NOMO-1 treated with dmso at 0.1 percent for 144 hours (cell line): ENCODE measurements at regions not wholly inside any gene's neighbourhood (a gene's known extent, or its start where the extent isn't known, plus 50 kb on each side); places are given as distances from the start of the nearest gene placed in this dataset.

Source experiments
- DNase-seq: peaks from one replicate; lab custom pipeline; 2025; ENCODE audit not compliant: unreplicated experiment; lab: John Stamatoyannopoulos, UW

DNA sequence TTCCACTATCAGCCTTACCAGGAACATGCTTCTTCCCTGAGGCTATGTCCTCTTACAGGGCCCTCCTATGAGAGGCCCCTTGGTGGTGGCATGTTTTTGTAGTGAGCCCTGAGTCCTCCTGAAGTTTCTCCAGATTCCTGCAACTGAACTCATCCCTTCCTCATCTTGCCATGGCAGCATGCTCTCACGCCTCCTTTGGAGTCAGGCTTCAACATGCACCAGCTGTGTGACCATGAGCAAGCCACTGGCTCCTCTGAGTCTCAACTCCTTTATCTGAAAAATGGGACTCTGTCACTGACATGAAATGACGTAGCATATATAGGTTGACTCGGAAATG is 216.3 kb upstream of the TLE3 start:
- no peak for DNase-seq

DNA sequence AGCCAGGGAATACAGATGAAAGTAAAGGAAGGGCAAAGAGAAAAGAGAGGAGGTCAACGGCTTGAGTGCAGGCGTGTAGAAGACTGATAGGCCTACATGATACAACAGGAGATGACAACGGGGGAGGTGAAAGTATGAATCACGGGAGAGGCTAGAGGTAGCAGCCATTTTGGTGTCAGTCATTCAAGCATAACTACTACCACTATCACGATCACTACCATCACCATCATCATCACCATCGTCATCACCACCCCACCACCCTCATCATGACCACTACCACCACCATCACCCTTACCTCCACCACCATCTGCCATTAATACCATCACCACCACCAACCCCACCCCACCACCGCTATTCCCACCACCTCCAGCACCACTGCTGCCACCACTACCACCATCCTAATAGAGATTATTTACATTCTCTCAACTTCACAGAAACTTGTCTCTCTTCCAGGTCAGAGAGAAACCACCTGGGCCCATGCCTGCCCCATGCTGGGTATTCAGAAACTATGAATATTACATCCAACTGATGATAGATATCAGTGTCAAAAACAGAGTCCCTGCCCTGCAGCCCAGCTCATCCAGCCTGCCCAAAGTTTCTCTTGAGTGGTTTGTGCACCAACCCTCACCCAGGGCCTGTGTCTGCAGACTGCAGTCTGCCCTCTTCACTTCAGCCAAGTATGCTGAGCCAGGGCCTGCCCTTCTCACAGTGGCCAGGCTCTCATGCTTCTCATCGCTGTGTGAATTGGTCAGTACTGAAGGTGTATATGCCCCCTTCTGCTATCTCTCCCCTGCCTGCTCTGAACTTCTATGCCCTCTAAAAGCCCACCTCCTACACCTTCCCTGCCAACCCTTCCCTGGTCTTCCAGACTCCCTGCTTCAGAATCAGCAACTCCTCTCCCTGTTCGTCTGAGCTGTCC is 215.6 kb upstream of the TLE3 start:
- no peak for DNase-seq

DNA sequence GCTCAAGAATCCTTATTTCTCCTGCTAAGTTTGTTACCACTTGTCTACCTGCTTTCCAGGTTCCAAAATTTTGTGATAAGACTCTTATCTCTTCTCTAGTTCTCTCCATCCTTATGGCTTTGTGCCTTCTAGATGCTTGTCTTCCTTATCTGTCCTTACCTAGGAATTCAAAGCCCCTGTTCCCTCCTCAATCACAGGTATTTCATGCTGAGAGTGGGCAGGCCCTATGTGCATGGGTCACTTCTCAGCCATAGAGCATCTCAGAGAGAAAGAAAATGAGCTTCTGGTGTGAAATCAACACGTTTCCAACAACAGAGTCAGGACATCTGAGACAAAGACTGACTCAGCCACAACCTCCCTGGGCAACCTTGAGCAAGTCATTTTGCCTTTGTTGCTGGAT is 214.1 kb upstream of the TLE3 start:
- DNase-seq = no peak

DNA sequence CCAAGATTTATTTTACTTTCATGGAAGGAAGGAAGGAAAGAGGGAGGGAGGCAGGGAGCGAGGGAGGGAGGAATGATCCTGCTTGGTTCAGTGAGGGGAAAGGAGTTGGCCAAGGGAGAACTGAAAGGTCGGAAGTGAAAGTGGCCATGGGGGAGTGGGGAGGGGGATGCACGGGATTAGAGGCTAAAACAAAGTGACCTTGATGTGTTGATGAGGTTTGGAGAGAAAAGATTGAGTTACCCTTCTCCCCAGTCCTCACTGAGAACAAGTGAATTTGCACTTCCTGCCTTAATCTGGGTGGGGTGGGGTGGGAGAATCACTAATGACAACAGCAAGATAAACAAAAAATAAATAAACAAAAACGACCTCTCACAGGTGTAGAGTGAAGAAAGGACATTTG is 212.0 kb upstream of the TLE3 start:
- DNase-seq = no peak

DNA sequence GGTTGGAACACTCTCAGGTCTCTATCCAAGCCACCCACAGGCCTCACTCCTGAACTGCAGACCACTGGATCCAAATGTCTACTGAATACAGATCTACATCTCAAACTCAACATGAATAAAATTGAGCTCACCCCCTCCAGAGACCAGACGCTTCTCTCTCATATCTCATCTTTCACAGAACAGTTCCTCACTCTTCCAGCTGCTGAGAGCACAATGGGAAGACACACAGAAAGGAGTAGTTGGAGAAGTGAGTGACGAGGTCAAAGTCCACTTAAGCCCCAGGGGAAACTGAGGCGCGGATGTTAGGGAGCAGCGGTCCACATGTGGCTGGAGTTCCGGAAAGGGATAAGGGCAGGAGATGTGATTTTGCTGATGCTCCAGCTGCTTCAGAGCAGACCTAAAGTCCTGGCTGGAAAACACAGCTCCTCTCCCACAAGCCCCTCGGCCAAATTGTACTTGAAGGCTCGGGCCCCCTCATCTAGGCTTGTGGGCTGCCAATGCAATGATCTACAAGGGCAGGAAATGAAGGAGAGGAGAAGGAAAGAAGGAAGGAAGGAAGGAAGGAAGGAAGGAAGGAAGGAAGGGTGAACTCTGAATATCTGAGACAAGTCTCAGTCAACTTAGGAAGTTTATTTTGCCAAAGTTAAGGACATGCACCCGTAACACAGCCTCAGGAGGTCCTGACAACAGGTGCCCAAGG is 211.2 kb upstream of the TLE3 start:
- no peak for DNase-seq

GRCh38 chr15:70308011-70308734 is 210.5 kb upstream of the TLE3 start:
- peak; percentile 39 for DNase-seq

- DNase-seq = no peak
These were observed 208.9 kb upstream of the TLE3 start for GRCh38 chr15:70306582-70306981.

DNA sequence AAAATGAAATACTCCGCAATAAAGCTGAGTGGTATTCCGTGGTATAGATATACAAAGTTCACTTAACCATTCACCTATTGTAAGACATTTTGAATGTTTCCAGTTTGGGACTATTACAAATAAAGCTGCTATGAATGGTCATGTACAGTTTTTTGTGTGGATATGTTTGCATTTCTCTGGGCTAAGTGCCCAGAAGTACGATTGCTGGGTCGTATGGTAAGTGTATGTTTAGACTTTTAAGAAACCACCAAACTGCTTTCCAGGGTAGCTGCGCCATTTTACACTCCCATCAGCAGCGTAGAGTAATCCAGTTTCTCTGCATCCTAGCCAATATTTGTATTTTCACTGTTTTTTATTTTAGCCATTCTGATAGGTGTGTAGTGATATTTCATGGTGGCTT is 208.4 kb upstream of the TLE3 start:
- no peak for DNase-seq

DNA sequence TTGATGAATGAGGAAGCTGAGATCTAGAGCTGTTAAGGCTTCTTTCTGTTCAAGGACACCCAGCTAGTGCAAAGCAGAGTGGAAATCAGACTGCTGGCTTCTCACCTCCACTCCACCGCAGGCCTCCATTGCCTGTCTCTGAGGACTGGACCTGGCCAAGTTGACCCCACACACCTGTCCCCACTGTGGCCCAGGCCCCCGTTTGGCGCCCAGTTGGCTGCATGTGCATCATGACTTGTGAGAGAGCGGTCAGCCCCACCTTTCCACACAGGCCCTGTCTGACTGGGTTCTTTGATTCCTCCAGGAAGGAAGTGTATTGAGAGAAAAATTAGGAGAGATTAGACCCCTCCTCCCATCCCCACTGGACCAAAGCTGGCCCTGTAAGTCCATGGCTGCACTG is 206.3 kb upstream of the TLE3 start:
- no peak for DNase-seq

DNA sequence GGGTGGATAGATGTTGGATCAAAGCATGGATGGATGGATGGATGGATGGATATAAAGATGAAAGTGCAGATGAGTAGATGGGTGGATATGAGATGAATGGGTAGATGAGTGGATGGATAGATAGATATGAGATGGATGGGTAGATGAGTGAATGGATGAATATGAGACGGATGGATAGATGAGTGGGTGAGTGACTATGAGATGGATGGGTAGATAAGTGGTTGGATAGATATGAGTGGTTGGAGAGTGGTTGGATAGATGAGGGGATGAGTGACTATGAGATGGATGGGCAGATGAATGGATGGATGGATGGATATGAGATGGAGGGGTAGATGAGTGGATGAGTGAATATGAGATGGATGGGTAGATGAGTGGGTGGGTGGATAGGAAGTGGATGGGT is 204.6 kb upstream of the TLE3 start:
- DNase-seq = no peak

DNA sequence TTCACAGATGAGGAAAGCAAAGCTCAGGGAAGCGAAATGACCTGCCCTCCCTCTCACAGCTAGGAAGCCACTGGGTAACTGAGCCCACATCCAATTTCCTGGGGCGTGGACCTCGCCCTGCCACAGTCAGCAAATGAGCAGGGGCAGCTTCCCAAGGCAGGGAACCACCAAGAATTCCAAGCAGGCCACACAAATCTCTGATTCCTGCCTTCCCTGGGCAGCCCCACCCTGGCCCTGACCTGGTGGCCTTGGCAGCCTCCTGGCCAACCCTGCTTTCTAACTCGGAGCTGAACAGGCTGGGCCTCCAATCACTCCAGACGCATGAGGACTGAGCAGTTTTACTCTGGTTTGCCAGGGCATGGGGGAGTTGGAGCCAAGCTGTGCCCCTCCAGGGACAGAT is 203.7 kb upstream of the TLE3 start:
- no peak for DNase-seq

DNA sequence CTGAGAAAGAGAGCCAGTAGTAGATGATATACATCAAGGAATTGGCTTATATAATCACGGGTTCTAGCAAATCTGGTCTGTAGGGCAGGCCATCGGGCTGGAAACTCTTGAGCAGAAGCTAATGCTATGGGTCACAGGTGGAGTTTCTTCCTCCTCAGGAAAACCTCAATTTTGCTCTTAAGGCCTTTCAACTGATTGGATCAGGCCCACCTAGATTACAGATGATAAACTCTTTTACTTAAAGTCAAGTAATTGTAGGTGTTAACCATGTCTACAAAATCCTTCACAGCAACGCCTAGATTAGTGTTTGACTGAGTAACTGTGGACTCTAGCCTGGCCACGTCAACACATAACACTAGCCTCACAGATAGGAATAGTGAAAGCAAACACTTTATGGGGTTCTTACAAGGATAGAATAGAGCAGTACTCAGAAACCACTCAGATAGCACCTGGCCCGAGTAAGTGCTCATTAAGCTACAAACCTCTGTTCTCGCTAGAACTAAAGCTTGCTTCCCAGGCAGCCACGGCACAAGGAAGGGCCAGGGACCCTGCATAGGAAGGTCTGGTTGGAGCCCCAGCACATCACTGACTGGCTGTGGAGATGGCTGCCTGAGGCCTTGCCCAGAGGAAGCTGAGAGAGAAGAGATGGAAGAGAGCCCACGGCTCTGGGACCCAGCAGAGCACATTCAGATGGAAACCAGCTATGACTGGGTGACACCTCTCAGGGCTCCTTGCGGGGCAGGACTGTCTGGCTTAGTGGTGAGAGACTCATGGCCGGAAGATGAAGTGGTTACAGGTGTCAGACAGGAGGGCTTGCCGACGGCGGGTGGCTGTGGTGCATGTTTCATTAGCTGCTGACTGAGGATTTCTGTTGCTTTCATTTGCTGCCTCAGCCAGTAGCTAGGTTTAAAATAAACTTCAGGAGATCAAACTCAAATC is 202.5 kb upstream of the TLE3 start:
- no peak for DNase-seq

DNA sequence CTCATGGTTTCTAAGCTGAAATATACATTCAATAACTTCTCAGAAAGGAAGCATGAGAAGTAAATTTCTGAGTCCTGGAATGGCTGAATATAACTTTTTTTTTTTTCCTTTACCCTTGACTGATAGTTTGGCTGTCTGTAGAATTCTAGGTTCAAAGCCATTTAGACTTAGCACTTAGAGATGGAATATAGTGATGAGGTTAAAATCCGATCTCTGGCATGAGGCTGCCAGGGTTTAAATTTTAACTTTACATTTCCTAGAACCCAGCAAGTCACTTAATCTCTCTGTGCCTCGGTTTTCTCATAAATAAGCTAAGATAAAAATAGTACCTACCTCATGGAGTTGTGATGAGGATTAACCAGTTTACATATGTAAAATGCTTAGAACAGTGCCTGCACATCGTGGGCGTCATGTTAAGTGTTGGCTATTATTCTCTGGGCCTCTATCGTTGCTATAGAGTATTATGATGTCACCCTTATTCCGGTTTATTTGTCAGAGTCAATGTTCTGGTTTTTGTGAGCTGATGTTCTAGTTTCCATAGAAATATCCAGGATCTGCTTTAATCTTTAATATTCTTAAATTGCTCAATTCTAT is 199.8 kb upstream of the TLE3 start:
- DNase-seq = no peak

DNA sequence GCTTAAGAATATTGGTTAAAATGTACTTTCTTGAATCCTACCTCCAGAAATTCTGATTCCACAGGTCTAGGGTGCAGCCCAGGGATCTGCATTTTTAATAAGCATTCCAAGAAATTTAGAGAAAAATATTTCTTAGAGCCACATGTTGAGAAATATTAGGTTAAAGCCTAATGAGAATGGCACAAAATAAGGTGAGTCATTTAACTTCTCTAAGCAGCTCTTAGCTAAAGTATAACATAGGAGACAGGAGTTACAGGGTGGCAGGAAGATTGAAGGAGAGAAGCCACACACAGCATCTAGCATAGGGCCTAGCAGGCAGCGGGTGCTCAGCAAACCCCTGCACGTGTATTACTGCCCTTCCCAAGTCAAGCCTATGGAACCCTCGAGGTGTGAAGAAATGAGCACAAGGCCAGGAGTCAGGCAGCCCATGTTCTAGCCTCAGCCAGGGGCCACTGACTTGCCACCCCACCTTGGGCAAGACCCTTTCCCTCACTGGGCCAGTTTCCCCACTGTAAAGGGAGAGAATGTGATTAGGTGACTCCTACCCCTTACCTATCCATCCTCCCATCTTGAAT is 197.1 kb upstream of the TLE3 start:
- no peak for DNase-seq

DNA sequence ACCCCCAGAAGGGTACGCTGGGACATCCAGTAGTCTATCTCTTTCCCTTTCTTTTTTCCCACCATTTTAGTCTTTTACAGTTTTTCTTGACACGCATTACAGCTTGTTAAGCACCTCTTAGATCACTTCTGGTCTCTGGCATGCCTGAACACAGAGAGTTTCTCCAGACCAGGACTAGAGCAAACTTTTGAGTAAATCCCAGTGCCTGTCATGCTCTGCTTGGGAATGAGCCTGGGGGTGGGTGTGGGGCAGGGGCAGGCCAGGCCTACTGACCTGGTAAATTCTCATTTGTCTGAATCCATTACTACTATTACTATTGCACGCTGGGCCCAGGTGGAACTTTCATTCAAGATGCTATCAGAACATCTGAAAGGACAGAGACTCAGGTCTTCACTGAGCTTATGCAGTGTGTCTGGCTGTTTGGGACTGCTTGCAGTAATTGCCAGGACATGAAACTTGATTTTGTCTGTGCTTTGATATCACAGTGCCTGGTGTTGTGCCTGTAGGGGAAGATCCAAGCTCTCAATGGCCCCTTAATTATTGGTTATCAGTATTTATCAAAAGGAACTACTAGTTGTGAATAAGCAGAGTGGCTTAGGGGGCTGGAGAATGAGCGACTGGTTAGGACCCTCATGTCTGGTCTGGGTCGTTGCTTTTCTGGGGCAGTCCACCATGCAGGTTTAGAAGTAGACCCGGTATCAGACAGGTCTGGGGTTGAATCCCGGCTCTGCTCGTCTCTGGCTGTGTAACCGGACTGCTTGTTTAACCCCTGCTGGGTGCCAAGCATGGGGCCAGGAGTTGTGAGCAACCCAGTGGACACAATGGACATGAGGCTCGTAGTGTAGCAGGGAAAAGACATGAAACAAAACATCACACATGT is 196.1 kb upstream of the TLE3 start:
- DNase-seq = no peak

GRCh38 chr15:70293138-70293537 is 195.4 kb upstream of the TLE3 start:
- DNase-seq = no peak

GRCh38 chr15:70292076-70292760 is 194.5 kb upstream of the TLE3 start:
- no peak for DNase-seq

GRCh38 chr15:70291305-70292075 is 193.8 kb upstream of the TLE3 start:
- DNase-seq = no peak
